ENCODE measurements at regions not wholly inside any gene's neighbourhood (a gene's known extent, or its start where the extent isn't known, plus 50 kb on each side); places are given as distances from the start of the nearest gene placed in this dataset.

GRCh38 chr14:89720741-89721729 is 233.5 kb downstream of the EFCAB11 start:
- Histone ChIP-seq H3K36me3 (ENCODE audit: control insufficient read depth, insufficient read depth, low read length) (no peaks in the 10 kb centered on the region), H3K79me2 (no peaks in the 10 kb centered on the region), H3K4me2 (ENCODE audit: low read length) (no peak overlapping the region), H3K4me1 (no peaks in the 10 kb centered on the region), H3K27me3 (ENCODE audit: control insufficient read depth, insufficient read depth, low read length) (no peaks in the 10 kb centered on the region), H3K4me3 (ENCODE audit: low read depth, low read length) (no peak overlapping the region), H3K9ac (no peak overlapping the region), H3K27ac (no peak overlapping the region), H2AFZ (no peak overlapping the region), H3K9me3 (ENCODE audit: control insufficient read depth, low read length) (no peaks in the 10 kb centered on the region)
- no peak for TF ChIP-seq CTCF (IDR thresholded peaks at IDR 0.05)

GRCh38 chr14:89720076-89720687 is 234.3 kb downstream of the EFCAB11 start:
- TF ChIP-seq CTCF (IDR thresholded peaks at IDR 0.05): no peak
- H3K9ac ChIP-seq: no peak overlapping the region
- H3K4me1 ChIP-seq: no peaks in the 10 kb centered on the region
- no peak overlapping the region for H3K4me3 ChIP-seq (ENCODE audit: low read depth, low read length)
- H3K36me3 ChIP-seq (ENCODE audit: control insufficient read depth, insufficient read depth, low read length): no peaks in the 10 kb centered on the region
- no peaks in the 10 kb centered on the region for H3K9me3 ChIP-seq (ENCODE audit: control insufficient read depth, low read length)
- H3K4me2 ChIP-seq (ENCODE audit: low read length): no peak overlapping the region
- no peaks in the 10 kb centered on the region for H3K79me2 ChIP-seq
- no peaks in the 10 kb centered on the region for H3K27me3 ChIP-seq (ENCODE audit: control insufficient read depth, insufficient read depth, low read length)
- H2AFZ ChIP-seq: no peak overlapping the region
- no peak overlapping the region for H3K27ac ChIP-seq

GRCh38 chr14:89719366-89720075 is 235.0 kb downstream of the EFCAB11 start:
- TF ChIP-seq CTCF (IDR thresholded peaks at IDR 0.05): no peak
- H3K9ac ChIP-seq: no peak overlapping the region
- H3K27me3 ChIP-seq (ENCODE audit: control insufficient read depth, insufficient read depth, low read length): no peaks in the 10 kb centered on the region
- H3K4me1 ChIP-seq: no peaks in the 10 kb centered on the region
- H3K79me2 ChIP-seq: no peaks in the 10 kb centered on the region
- H2AFZ ChIP-seq: no peak overlapping the region
- H3K27ac ChIP-seq: no peak overlapping the region
- no peak overlapping the region for H3K4me3 ChIP-seq (ENCODE audit: low read depth, low read length)
- H3K9me3 ChIP-seq (ENCODE audit: control insufficient read depth, low read length): no peaks in the 10 kb centered on the region
- no peak overlapping the region for H3K4me2 ChIP-seq (ENCODE audit: low read length)
- no peaks in the 10 kb centered on the region for H3K36me3 ChIP-seq (ENCODE audit: control insufficient read depth, insufficient read depth, low read length)

GRCh38 chr14:89708982-89709625 is 245.4 kb downstream of the EFCAB11 start:
- H3K4me2 ChIP-seq (ENCODE audit: low read length): no peak overlapping the region
- H3K4me1 ChIP-seq: no peaks in the 10 kb centered on the region
- no peaks in the 10 kb centered on the region for H3K36me3 ChIP-seq (ENCODE audit: control insufficient read depth, insufficient read depth, low read length)
- no peak for TF ChIP-seq CTCF (IDR thresholded peaks at IDR 0.05)
- no peaks in the 10 kb centered on the region for H3K79me2 ChIP-seq
- H3K27me3 ChIP-seq (ENCODE audit: control insufficient read depth, insufficient read depth, low read length): no peaks in the 10 kb centered on the region
- no peak overlapping the region for H2AFZ ChIP-seq
- no peak overlapping the region for H3K9ac ChIP-seq
- H3K9me3 ChIP-seq (ENCODE audit: control insufficient read depth, low read length): no peaks in the 10 kb centered on the region
- H3K4me3 ChIP-seq (ENCODE audit: low read depth, low read length): no peak overlapping the region
- H3K27ac ChIP-seq: no peak overlapping the region
